ENCODE measurements at regions not wholly inside any gene's neighbourhood (a gene's known extent, or its start where the extent isn't known, plus 50 kb on each side); places are given as distances from the start of the nearest gene placed in this dataset.

DNA sequence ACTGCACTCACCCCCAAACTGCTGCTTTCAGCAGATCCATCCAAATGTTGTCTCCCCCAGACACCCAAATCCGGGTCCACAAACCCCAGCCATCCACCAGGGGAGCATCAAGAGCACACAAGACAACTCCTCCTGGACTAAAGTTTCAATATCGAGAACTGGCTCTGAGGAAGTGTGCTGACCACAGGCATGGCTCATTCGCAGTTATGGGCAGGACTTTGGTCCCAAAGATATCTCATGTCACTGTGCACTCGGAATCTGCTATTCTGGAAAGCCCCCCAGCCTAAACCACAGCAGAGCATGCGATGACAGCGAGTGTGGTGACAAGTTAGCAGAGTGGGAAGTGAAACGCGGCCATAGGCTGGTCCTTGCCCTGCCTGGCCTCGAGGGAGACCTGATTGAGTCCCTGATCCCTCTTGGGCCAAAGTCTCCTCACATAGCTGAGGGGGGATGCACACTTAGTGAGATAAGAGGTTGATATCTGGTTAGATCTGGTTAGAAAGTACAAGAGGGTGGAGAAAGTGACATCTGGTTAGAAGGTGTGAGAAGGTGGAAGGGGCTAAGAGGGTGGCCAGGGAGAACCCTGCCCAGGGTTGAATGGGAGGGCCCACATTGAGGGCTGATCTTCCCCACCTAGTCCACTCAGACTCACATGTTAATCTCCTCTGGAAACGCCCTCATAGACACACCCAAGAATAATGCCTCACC, 149.7 kb downstream of the MRPL14 start:
- ChIA-PET CTCF (no interaction called here), POLR2A (interaction anchor here (1.6 kb wide), 1 partner anchor 207 kb away, joined by 3 read pairs; the partner anchor contains the start of gene VEGFA)
- no peak for TF ChIP-seq ELF4 (IDR thresholded peaks at IDR 0.05)
- no peak for TF ChIP-seq SUZ12 (IDR thresholded peaks at IDR 0.05)
- no peak for TF ChIP-seq FOXK2 (IDR thresholded peaks at IDR 0.05)
- no peak for TF ChIP-seq HDGF (IDR thresholded peaks at IDR 0.05; ENCODE audit: borderline replicate concordance)
- TF ChIP-seq NFRKB (IDR thresholded peaks at IDR 0.05): no peak
- no peak for TF ChIP-seq FOXM1 (IDR thresholded peaks at IDR 0.05; ENCODE audit: borderline replicate concordance)
- no peak for TF ChIP-seq SP1 (IDR thresholded peaks at IDR 0.05)
- no peak for TF ChIP-seq CTBP1 (IDR thresholded peaks at IDR 0.05; ENCODE audit: borderline replicate concordance)
- no peak for TF ChIP-seq ARNT (IDR thresholded peaks at IDR 0.05)
- TF ChIP-seq L3MBTL2 (conservative IDR thresholded peaks at IDR 0.05): no peak
- TF ChIP-seq FOXA1 (IDR thresholded peaks at IDR 0.05): no peak
- TF ChIP-seq LEF1 (IDR thresholded peaks at IDR 0.05; ENCODE audit: borderline replicate concordance): no peak
- TF ChIP-seq, protein P1, sequence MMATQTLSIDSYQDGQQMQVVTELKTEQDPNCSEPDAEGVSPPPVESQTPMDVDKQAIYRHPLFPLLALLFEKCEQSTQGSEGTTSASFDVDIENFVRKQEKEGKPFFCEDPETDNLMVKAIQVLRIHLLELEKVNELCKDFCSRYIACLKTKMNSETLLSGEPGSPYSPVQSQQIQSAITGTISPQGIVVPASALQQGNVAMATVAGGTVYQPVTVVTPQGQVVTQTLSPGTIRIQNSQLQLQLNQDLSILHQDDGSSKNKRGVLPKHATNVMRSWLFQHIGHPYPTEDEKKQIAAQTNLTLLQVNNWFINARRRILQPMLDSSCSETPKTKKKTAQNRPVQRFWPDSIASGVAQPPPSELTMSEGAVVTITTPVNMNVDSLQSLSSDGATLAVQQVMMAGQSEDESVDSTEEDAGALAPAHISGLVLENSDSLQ (IDR thresholded peaks at IDR 0.05): no peak
- TF ChIP-seq ZNF384 (IDR thresholded peaks at IDR 0.05): no peak
- DNase-seq (ENCODE audit: extremely low spot score): no peak

DNA sequence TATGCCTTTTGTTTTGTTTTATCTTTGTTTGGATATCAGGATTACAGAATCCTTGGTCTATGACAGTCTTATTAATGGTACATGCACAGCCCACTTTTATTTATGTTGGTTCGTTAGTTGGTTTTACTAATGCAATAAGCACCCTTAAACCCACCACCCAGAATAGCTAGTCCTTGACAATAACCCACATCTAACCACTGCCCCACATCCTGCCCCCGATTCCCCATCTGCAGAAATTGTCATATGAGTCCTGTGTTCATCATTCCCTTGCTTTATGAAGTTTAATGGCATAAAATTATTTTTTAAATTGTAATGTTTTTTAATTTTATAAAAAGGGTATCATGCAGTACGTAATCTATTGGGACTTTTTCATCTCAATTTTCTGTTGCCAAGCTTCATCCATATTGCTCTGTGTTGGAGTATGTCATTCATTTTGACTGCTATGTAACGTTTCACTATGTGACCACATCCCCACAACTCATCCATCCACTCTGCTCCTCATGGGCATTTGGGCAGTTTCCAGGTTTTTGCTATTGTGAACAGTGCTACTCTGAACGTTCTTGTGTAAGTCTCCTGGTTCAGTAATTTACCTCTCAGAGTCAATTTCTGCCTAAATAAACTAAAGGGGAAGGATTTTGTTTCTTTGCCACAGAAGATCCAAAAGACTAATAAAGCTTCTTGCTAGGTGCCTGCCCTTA, 150.4 kb downstream of the MRPL14 start:
- DNase-seq (ENCODE audit: extremely low spot score): no peak
- CTCF ChIA-PET: no interaction called here
- TF ChIP-seq SP1 (IDR thresholded peaks at IDR 0.05) (no peak), TARDBP (IDR thresholded peaks at IDR 0.05) (no peak), LEF1 (IDR thresholded peaks at IDR 0.05; ENCODE audit: borderline replicate concordance) (no peak), L3MBTL2 (conservative IDR thresholded peaks at IDR 0.05) (no peak), FOXM1 (IDR thresholded peaks at IDR 0.05; ENCODE audit: borderline replicate concordance) (no peak), CTBP1 (IDR thresholded peaks at IDR 0.05; ENCODE audit: borderline replicate concordance) (no peak), FOXA1 (IDR thresholded peaks at IDR 0.05) (no peak), FOXK2 (IDR thresholded peaks at IDR 0.05) (no peak), ZNF384 (IDR thresholded peaks at IDR 0.05) (no peak), ELF4 (IDR thresholded peaks at IDR 0.05) (no peak)
- TF ChIP-seq, protein P1 (IDR thresholded peaks at IDR 0.05): no peak
- POLR2A ChIA-PET: no interaction called here

DNA sequence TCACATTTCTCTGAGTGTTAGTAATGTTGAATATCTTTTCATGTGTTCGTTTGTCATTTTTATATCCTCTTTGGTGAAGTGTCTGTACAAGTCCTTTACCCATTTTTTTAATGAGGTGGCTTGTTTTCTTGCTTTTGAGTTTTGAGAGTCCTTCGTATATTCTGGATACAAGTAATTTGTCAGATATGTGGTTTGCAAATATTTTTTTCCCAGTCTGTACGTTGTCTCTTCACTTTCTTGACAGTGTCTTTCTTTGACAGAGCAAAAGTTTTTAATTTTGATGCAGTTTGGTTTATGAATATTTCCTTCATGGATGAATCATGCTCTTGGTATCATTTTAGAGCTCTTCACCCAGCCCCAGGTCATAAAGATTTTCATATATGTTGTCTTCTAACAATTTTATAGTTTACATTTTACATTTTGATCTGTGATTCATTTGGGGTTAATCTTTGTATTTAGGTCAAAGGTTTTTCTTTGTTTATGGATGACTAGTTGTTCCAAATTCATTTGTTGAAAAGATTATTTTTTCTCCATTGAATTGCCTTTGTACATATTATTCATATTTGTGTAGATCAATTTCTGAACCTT, 152.5 kb downstream of the MRPL14 start:
- TF ChIP-seq BHLHE40 (IDR thresholded peaks at IDR 0.05; ENCODE audit: borderline replicate concordance) (no peak), SUZ12 (IDR thresholded peaks at IDR 0.05) (no peak), HDGF (IDR thresholded peaks at IDR 0.05; ENCODE audit: borderline replicate concordance) (no peak), FOXK2 (IDR thresholded peaks at IDR 0.05) (no peak), ZNF384 (IDR thresholded peaks at IDR 0.05) (no peak), NFRKB (IDR thresholded peaks at IDR 0.05) (no peak), SP1 (IDR thresholded peaks at IDR 0.05) (no peak), TARDBP (IDR thresholded peaks at IDR 0.05) (no peak), FOXM1 (IDR thresholded peaks at IDR 0.05; ENCODE audit: borderline replicate concordance) (no peak)
- TF ChIP-seq, protein P1 (IDR thresholded peaks at IDR 0.05): no peak
- DNase-seq (ENCODE audit: extremely low spot score): no peak
- POLR2A ChIA-PET: interaction anchor here (1.0 kb wide), 1 partner anchor 345 kb away, joined by 3 read pairs; the partner anchor contains the start of gene GTPBP2
- CTCF ChIA-PET: interaction anchor here (0.6 kb wide), 1 partner anchor 269 kb away, joined by 3 read pairs; no protein-coding TSS in a partner anchor

DNA sequence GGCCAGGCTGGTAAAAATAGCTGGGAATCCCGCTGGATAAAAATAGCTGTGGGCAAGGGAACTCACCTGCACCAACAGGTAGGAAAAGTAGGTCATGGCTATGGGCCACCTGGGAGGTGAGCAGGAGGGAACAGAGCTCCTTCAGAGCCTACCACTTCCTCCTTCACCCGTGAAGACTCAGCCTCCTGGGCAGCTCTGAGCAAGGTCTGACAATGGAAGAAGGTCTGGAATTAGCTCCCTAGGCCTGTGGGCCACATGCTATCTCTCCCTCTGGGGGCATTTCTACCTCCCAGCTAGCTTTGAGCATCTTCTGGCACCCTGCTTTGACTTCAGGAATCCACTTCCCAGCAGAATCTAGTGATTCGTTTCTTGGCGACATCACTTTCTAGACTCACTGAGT, 153.9 kb downstream of the MRPL14 start:
- DNase-seq (ENCODE audit: extremely low spot score): no peak
- TF ChIP-seq FOXK2 (IDR thresholded peaks at IDR 0.05) (no peak), ZNF384 (IDR thresholded peaks at IDR 0.05) (no peak), FOXA1 (IDR thresholded peaks at IDR 0.05) (no peak), HDGF (IDR thresholded peaks at IDR 0.05; ENCODE audit: borderline replicate concordance) (no peak), FOXM1 (IDR thresholded peaks at IDR 0.05; ENCODE audit: borderline replicate concordance) (no peak), CTBP1 (IDR thresholded peaks at IDR 0.05; ENCODE audit: borderline replicate concordance) (no peak), ELF4 (IDR thresholded peaks at IDR 0.05) (no peak), SP1 (IDR thresholded peaks at IDR 0.05) (no peak), LEF1 (IDR thresholded peaks at IDR 0.05; ENCODE audit: borderline replicate concordance) (no peak), L3MBTL2 (conservative IDR thresholded peaks at IDR 0.05) (no peak), ARNT (IDR thresholded peaks at IDR 0.05) (no peak), TARDBP (IDR thresholded peaks at IDR 0.05) (no peak), BHLHE40 (IDR thresholded peaks at IDR 0.05; ENCODE audit: borderline replicate concordance) (no peak)
- TF ChIP-seq, protein P1 (IDR thresholded peaks at IDR 0.05): no peak
- ChIA-PET POLR2A (interaction anchor here (1.2 kb wide), 1 partner anchor 9 kb away, joined by 3 read pairs; no protein-coding TSS in a partner anchor), CTCF (no interaction called here)

DNA sequence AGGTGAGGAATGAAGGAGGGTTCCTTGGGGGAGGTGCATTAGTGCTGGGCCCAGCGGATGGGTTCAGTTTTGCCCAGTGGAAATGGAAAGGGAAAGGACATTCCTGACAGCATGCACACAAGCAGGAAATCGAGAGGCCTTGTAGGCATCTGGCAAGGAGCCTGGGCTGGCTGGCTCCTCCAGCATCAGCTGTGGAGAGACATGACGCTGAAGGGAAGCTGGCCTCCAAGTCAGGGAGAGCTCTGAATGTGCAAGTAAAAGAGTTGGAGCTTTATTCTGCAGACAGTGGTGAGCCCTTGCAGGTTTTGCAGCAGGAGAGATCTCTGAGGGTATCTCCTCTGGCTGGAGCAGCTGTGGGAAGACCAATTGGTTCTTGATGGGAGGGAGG, 154.3 kb downstream of the MRPL14 start:
- TF ChIP-seq FOXK2 (IDR thresholded peaks at IDR 0.05) (no peak), ZNF384 (IDR thresholded peaks at IDR 0.05) (no peak), ARNT (IDR thresholded peaks at IDR 0.05) (no peak), ELF4 (IDR thresholded peaks at IDR 0.05) (no peak), HDGF (IDR thresholded peaks at IDR 0.05; ENCODE audit: borderline replicate concordance) (no peak), NFRKB (IDR thresholded peaks at IDR 0.05) (no peak), FOXM1 (IDR thresholded peaks at IDR 0.05; ENCODE audit: borderline replicate concordance) (no peak), FOXA1 (IDR thresholded peaks at IDR 0.05) (no peak), SUZ12 (IDR thresholded peaks at IDR 0.05) (no peak), LEF1 (IDR thresholded peaks at IDR 0.05; ENCODE audit: borderline replicate concordance) (no peak), TARDBP (IDR thresholded peaks at IDR 0.05) (no peak), SP1 (IDR thresholded peaks at IDR 0.05) (no peak), CTBP1 (IDR thresholded peaks at IDR 0.05; ENCODE audit: borderline replicate concordance) (no peak)
- DNase-seq (ENCODE audit: extremely low spot score): no peak
- CTCF ChIA-PET: no interaction called here
- POLR2A ChIA-PET: interaction anchor here (1.2 kb wide), 1 partner anchor 8 kb away, joined by 3 read pairs; no protein-coding TSS in a partner anchor
